GM12873 (cell line): ENCODE measurements at regions not wholly inside any gene's neighbourhood (a gene's known extent, or its start where the extent isn't known, plus 50 kb on each side); places are given as distances from the start of the nearest gene placed in this dataset.

Experiments
- CTCF ChIP-seq: IDR thresholded peaks from 2 replicates; pipeline ENCODE4 v1.5.1; 2012; ENCODE audit warnings: low read depth, mild to moderate bottlenecking, moderate library complexity, low read length, control low read depth; ENCODE audit not compliant: insufficient read depth; ENCODE audit errors: missing control alignments

GRCh38 chr18:34495506-34495905 is 214.6 kb upstream of the DTNA start:
- TF ChIP-seq CTCF = no peak

GRCh38 chr18:34501553-34501952 is 208.5 kb upstream of the DTNA start:
- TF ChIP-seq CTCF = no peak

- TF ChIP-seq CTCF = no peak
These were observed 203.9 kb upstream of the DTNA start for GRCh38 chr18:34506198-34506597.

GRCh38 chr18:34509163-34509562 is 200.9 kb upstream of the DTNA start:
- no peak for TF ChIP-seq CTCF

GRCh38 chr18:34509879-34510586 is 200.1 kb upstream of the DTNA start:
- TF ChIP-seq CTCF = no peak

- TF ChIP-seq CTCF = no peak
These were observed 199.2 kb upstream of the DTNA start for GRCh38 chr18:34510926-34511325.

GRCh38 chr18:34511435-34511834 is 198.7 kb upstream of the DTNA start:
- TF ChIP-seq CTCF = no peak
